ENCODE measurements at regions not wholly inside any gene's neighbourhood (a gene's known extent, or its start where the extent isn't known, plus 50 kb on each side); places are given as distances from the start of the nearest gene placed in this dataset.

DNA sequence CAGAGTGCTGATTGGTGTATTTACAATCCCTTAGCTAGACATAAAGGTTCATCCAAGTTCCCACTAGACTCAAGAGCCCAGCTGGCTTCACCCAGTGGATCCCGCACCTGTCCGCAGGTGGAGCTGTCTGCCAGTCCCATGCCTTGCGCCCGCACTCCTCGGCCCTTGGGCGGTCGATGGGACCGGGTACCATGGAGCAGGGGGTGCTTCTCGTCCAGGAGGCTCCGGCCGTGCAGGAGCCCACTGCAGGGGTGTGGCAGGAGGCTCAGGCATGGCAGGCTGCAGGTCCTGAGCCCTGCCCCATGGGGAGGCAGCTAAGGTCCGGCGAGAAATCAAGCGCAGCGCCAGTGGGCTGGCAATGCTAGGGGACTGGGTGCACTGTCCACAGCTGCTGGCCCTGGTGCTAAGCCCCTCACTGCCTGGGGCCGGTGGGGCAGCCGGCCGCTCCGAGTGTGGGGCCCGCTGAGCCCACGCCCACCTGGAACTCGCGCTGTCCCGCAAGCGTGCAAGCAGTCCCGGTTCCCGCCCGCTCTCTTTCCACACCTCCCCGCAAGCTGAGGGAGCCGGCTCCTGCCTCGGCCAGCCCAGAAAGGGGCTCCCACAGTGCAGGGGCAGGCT is 1206.3 kb downstream of the OTOL1 start (continued):
- TF ChIP-seq, protein P1, sequence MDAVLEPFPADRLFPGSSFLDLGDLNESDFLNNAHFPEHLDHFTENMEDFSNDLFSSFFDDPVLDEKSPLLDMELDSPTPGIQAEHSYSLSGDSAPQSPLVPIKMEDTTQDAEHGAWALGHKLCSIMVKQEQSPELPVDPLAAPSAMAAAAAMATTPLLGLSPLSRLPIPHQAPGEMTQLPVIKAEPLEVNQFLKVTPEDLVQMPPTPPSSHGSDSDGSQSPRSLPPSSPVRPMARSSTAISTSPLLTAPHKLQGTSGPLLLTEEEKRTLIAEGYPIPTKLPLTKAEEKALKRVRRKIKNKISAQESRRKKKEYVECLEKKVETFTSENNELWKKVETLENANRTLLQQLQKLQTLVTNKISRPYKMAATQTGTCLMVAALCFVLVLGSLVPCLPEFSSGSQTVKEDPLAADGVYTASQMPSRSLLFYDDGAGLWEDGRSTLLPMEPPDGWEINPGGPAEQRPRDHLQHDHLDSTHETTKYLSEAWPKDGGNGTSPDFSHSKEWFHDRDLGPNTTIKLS (IDR thresholded peaks at IDR 0.05; ENCODE audit: borderline replicate concordance, low read depth), result no peak
- no peak for TF ChIP-seq RBM34 (IDR thresholded peaks at IDR 0.05; ENCODE audit: borderline replicate concordance, insufficient read depth, low read length)
- TF ChIP-seq RAD21 (CRISPR knock-in tag; conservative IDR thresholded peaks at IDR 0.05 in 1 of 2, IDR thresholded peaks at IDR 0.05 in 1 of 2), result no peak
- no peak for TF ChIP-seq WHSC1 (IDR thresholded peaks at IDR 0.05; ENCODE audit: low read length)

DNA sequence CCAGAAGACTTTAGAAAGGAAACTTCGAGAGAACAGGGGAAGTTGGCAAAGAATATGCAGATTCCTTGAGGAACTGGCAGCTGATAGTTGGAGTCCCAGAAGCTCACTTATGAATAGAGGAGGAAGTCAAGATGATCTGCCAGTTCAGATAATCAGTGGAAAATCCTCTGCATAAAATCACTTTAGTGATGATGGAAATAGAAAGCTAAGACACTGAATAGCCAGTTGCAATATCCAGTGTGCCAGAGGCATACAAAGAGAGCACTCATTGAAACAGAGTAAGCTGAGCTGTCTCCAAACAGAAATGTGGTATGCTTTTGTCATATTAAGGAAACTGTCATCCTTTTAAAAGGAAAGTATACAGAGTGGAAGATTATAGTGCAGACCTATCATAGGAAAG is 1207.6 kb downstream of the OTOL1 start:
- intact Hi-C loops (cut with micrococcal nuclease) (no loop called here), in situ Hi-C loops (cut with MboI) (no loop called here)
- Histone ChIP-seq H3K9ac (ENCODE audit: insufficient read depth in 1 of 2, low read depth in 2 of 2, low read length in 2 of 2) (no peak overlapping the region), H3K9me1 (ENCODE audit: control insufficient read depth, insufficient read depth, low read length) (no peaks in the 10 kb centered on the region), H4K20me1 (replicated peaks; ENCODE audit: control insufficient read depth, insufficient read depth, low read length) (no peaks in the 10 kb centered on the region), H3K79me2 (ENCODE audit: control insufficient read depth, insufficient read depth, low read length) (no peaks in the 10 kb centered on the region), H2AFZ (ENCODE audit: low read depth, low read length) (no peak overlapping the region), H3K27me3 (ENCODE audit: control insufficient read depth in 2 of 2, insufficient read depth in 2 of 2, low read length in 2 of 2) (no peaks in the 10 kb centered on the region), H3K4me2 (ENCODE audit: insufficient read depth, low read length) (no peak overlapping the region), H3K4me1 (replicated peaks in 1 of 2; ENCODE audit: control insufficient read depth in 2 of 2, insufficient read depth in 2 of 2, low read length in 2 of 2) (no peaks in the 10 kb centered on the region), H3K9me3 (replicated peaks; ENCODE audit: control insufficient read depth, insufficient read depth, low read depth, low read length) (no peaks in the 10 kb centered on the region), H3K4me3 (no peak overlapping the region), H3K27ac (ENCODE audit: extremely low read depth, low read depth, low read length) (no peak overlapping the region), H3K36me3 (ENCODE audit: control insufficient read depth, insufficient read depth, low read length) (no peaks in the 10 kb centered on the region)
- ChIA-PET POLR2A (no interaction called here), CTCF (ENCODE audit: low intra/inter-chr PET ratio) (no interaction called here)
- DNase-seq (ENCODE audit: extremely low read depth in 1 of 4, low spot score in 3 of 4) (no peak), ATAC-seq (no peak), FAIRE-seq (no peak)
- 0% methylated on average over 1 of the region's 1 CpG for WGBS (ENCODE audit: insufficient coverage, low coverage, missing lambda C conversion rate)
- no peak for TF ChIP-seq KDM5B (IDR thresholded peaks at IDR 0.05; ENCODE audit: insufficient replicate concordance, low read depth, low read length)
- TF ChIP-seq GTF2A2 (tag; IDR thresholded peaks at IDR 0.05), result no peak
- no peak for TF ChIP-seq ERF (CRISPR knock-in tag; IDR thresholded peaks at IDR 0.05)
- no TSS peak for BruUV-seq (replicated peaks)
